Natural killer cell (primary cell): ENCODE measurements at regions not wholly inside any gene's neighbourhood (a gene's known extent, or its start where the extent isn't known, plus 50 kb on each side); places are given as distances from the start of the nearest gene placed in this dataset.

ENCODE experiments used
- ATAC-seq, 3 donors: fragments of 150-1000 bp in 2 of 3; fragments of 200-7000 bp in 1 of 3; cut with Tn5 transposase; 1 replicate in 1 of 3; 2 replicates in 2 of 3; pipeline ENCODE4 v1.10.0; 2021; ENCODE audit warnings: mild to moderate bottlenecking in 2 of 3, moderate library complexity in 2 of 3
- DNase-seq, 2 donors: peaks; one replicate each; pipeline versions ENCODE4 v3.0.0 to v3.0.0-alpha.2; 2013 to 2021; ENCODE audit warnings: mixed read lengths in 1 of 2
- H3K27ac ChIP-seq: one replicate; pipeline ENCODE4 v1.5.1; 2013; ENCODE audit warnings: mild to moderate bottlenecking, low read length
- H3K27me3 ChIP-seq: one replicate; pipeline ENCODE4 v1.6.1; 2013; ENCODE audit warnings: low read length; ENCODE audit not compliant: control insufficient read depth, insufficient read depth
- H3K36me3 ChIP-seq: one replicate; pipeline ENCODE4 v1.6.1; 2013; ENCODE audit warnings: low read length; ENCODE audit not compliant: control insufficient read depth, insufficient read depth
- H3K4me1 ChIP-seq: one replicate; pipeline ENCODE4 v1.6.1; 2013; ENCODE audit warnings: low read length; ENCODE audit not compliant: control insufficient read depth, insufficient read depth
- H3K4me3 ChIP-seq: one replicate; pipeline ENCODE4 v1.5.1; 2013; ENCODE audit warnings: low read length
- H3K9me3 ChIP-seq: one replicate; pipeline ENCODE4 v1.6.1; 2013; ENCODE audit warnings: low read length; ENCODE audit not compliant: control insufficient read depth, insufficient read depth
- H3K27ac Mint-ChIP-seq, 2 donors: one replicate each; pipeline ENCODE4 v1.8.0; 2022; ENCODE audit warnings: mild to moderate bottlenecking in 2 of 2, mixed read lengths in 2 of 2, moderate library complexity in 1 of 2
- H3K27me3 Mint-ChIP-seq, 2 donors: one replicate each; pipeline ENCODE4 v1.8.0; 2022; ENCODE audit warnings: low read depth in 2 of 2, mixed read lengths in 2 of 2
- H3K36me3 Mint-ChIP-seq: one replicate; pipeline ENCODE4 v1.8.0; 2022; ENCODE audit warnings: mixed read lengths
- H3K4me1 Mint-ChIP-seq, 2 donors: one replicate each; pipeline ENCODE4 v1.8.0; 2022; ENCODE audit warnings: mixed read lengths in 2 of 2
- H3K4me3 Mint-ChIP-seq: one replicate; pipeline ENCODE4 v1.8.0; 2022; ENCODE audit warnings: mild to moderate bottlenecking, moderate library complexity, mixed read lengths
- H3K9me3 Mint-ChIP-seq, 2 donors: one replicate each; pipeline ENCODE4 v1.8.0; 2022; ENCODE audit warnings: mixed read lengths in 2 of 2
- CTCF ChIP-seq: fragments of 200-600 bp; IDR thresholded peaks from one replicate; pipeline ENCODE4 v1.8.0; 2022; ENCODE audit warnings: antibody characterized with exemption
- whole genome bisulfite sequencing: methylation state at CpG from one replicate; pipeline ENCODE4 v1.1.7; 2013; ENCODE audit warnings: missing lambda C conversion rate; ENCODE audit not compliant: insufficient coverage; 5-methylcytosine and 5-hydroxymethylcytosine counted together
- intact Hi-C: fragments of 100-400 bp; cut with micrococcal nuclease; formaldehyde crosslinking; loops from one replicate; pipeline ENCODE4 v1.14.2; 2022

- Mint-ChIP-seq H3K4me3 (no peak overlapping the region), H3K27me3 (no peaks in the 10 kb centered on the region), H3K9me3 (no peaks in the 10 kb centered on the region), H3K27ac (peak overlapping the region in 1 of 2 donors; percentile 56), H3K36me3 (no peaks in the 10 kb centered on the region), H3K4me1 (peaks cover 37 to 49% of the 10 kb centered on the region in 2 donors)
- no peak overlapping the region for H3K27ac ChIP-seq
- DNase-seq = no peak
- ATAC-seq = no peak
- H3K4me3 ChIP-seq = no peak overlapping the region
- peaks cover 24% of the 10 kb centered on the region for H3K4me1 ChIP-seq
- H3K36me3 ChIP-seq = no peaks in the 10 kb centered on the region
- H3K9me3 ChIP-seq = no peaks in the 10 kb centered on the region
- WGBS = 68% methylated on average over 3 of the region's 3 CpGs
- no peak for TF ChIP-seq CTCF
- no peaks in the 10 kb centered on the region for H3K27me3 ChIP-seq
- intact Hi-C loops = no loop called here
Measured at GRCh38 chr2:8447610-8448221, 234.1 kb upstream of the ID2 start.

DNA sequence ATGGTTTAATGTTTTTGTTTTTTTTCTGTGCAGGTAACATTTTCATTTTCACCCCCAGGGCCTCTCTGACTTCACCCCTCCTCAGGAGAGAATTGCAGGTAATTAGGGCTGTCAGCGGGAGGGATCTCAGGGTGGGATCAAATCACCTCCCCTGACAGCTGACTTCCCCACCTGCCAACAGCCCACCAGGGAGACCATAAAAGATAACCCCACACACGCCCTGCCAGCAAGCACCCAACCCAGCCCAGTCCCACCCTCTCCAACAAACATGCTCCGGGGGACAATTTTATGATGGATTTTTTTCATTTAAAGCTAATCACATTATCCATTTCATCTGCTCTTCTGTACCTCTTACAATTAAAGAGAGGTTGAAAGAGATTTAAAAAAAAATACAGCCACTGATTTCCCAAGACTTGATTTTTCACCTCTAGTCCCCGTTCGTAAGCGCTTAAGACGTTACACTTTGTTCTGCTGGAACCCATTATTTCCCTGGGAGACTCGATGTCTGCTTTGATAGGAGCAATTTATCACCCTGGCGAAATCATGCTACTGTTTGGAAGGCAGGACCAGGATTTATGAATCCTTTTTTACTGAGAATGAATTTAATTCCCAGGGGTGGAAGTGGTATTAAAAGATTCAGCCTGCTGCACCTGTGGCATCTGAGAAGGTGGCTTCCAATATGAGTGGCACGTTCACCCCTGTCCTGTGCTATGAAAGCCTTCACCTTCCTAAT is 232.9 kb upstream of the ID2 start:
- H3K27ac Mint-ChIP-seq = no peak overlapping the region
- ATAC-seq (no peak), DNase-seq (no peak)
- Histone ChIP-seq H3K27ac (no peak overlapping the region), H3K36me3 (no peaks in the 10 kb centered on the region), H3K4me1 (peaks cover 37% of the 10 kb centered on the region), H3K27me3 (no peaks in the 10 kb centered on the region), H3K9me3 (no peaks in the 10 kb centered on the region), H3K4me3 (no peak overlapping the region)
- no peak for TF ChIP-seq CTCF
- H3K4me1 Mint-ChIP-seq = peaks cover 42 to 53% of the 10 kb centered on the region in 2 donors
- H3K4me3 Mint-ChIP-seq = no peak overlapping the region
- no peaks in the 10 kb centered on the region for H3K9me3 Mint-ChIP-seq
- no peaks in the 10 kb centered on the region for H3K27me3 Mint-ChIP-seq
- intact Hi-C loops = no loop called here
- WGBS = 95% methylated on average over 9 of the region's 10 CpGs
- no peaks in the 10 kb centered on the region for H3K36me3 Mint-ChIP-seq

DNA sequence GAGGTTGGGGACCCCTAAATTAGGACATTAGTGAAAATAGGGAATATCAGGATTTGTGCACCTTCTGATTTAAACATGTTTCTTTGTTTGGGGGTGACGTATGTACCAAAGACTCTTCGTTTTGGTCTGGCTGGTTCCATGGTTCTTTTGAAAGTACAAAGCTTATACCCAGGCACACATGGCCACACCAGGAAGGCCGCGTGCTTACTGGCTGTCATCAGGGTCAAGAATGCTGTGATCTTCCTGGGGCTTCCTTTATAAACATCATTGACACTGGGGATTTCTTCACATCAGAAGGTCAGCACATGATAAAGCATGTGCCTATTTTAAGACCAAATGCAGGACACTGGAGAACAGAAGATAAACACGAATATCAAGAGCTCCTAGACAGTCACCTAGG is 230.6 kb upstream of the ID2 start:
- Mint-ChIP-seq H3K27me3 (no peaks in the 10 kb centered on the region), H3K27ac (peak overlapping the region in 1 of 2 donors; percentile 100), H3K36me3 (no peaks in the 10 kb centered on the region), H3K4me1 (peaks cover 57 to 70% of the 10 kb centered on the region in 2 donors), H3K9me3 (no peaks in the 10 kb centered on the region), H3K4me3 (no peak overlapping the region)
- no peaks in the 10 kb centered on the region for H3K27me3 ChIP-seq
- H3K27ac ChIP-seq = no peak overlapping the region
- H3K36me3 ChIP-seq = no peaks in the 10 kb centered on the region
- ATAC-seq (no peak), DNase-seq (no peak)
- H3K4me1 ChIP-seq = peaks cover 60% of the 10 kb centered on the region
- intact Hi-C loops = loop anchor here (10.0 kb wide), 2 partner anchors 94 to 146 kb away; no protein-coding TSS in a partner anchor
- no peaks in the 10 kb centered on the region for H3K9me3 ChIP-seq
- TF ChIP-seq CTCF = no peak
- 98% methylated on average over 5 of the region's 5 CpGs for WGBS
- H3K4me3 ChIP-seq = no peak overlapping the region
